Activated B cell treated with CpG ODN at 0.5 μM for 24 hours (primary cell): ENCODE measurements at regions not wholly inside any gene's neighbourhood (a gene's known extent, or its start where the extent isn't known, plus 50 kb on each side); places are given as distances from the start of the nearest gene placed in this dataset.

Source experiments
- ATAC-seq: fragments of 200-7000 bp; cut with Tn5 transposase; one replicate; pipeline ENCODE4 v1.10.0; 2021; ENCODE audit warnings: low read depth, mild to moderate bottlenecking, moderate library complexity
- CTCF ChIA-PET: fragments of 350-600 bp; sonication (Branson Sonifier 250); formaldehyde crosslinking; loops from one replicate; lab custom pipeline; 2021; ENCODE audit warnings: antibody characterized with exemption; lab: Charles Lee
- POLR2A ChIA-PET: fragments of 350-600 bp; sonication (Branson Sonifier 250); formaldehyde crosslinking; loops from one replicate; lab custom pipeline; 2021; ENCODE audit warnings: antibody characterized with exemption; lab: Charles Lee
- DNase-seq: peaks from one replicate; pipeline ENCODE4 v3.0.0; 2022
- H3K27ac Mint-ChIP-seq: one replicate; pipeline ENCODE4 v1.8.0; 2020; ENCODE audit warnings: mixed read lengths
- H3K27me3 Mint-ChIP-seq: one replicate; pipeline ENCODE4 v1.8.0; 2021; ENCODE audit warnings: mixed read lengths
- H3K36me3 Mint-ChIP-seq: one replicate; pipeline ENCODE4 v1.8.0; 2021; ENCODE audit warnings: low read depth, mixed read lengths
- H3K4me1 Mint-ChIP-seq: one replicate; pipeline ENCODE4 v1.8.0; 2021; ENCODE audit warnings: mixed read lengths
- H3K4me3 Mint-ChIP-seq: one replicate; pipeline ENCODE4 v1.8.0; 2020; ENCODE audit warnings: mild to moderate bottlenecking, mixed read lengths
- H3K9me3 Mint-ChIP-seq: one replicate; pipeline ENCODE4 v1.8.0; 2020; ENCODE audit warnings: mixed read lengths
- CTCF ChIP-seq: fragments of 200-600 bp; IDR thresholded peaks from one replicate; pipeline ENCODE4 v1.8.0; 2022; ENCODE audit warnings: antibody characterized with exemption, mild to moderate bottlenecking
- intact Hi-C: fragments of 100-400 bp; cut with micrococcal nuclease; formaldehyde crosslinking; loops from one replicate; pipeline ENCODE4 v1.15.1; 2024

- TF ChIP-seq CTCF = no peak
- Mint-ChIP-seq H3K4me1 (peaks cover 2% of the 10 kb centered on the region), H3K9me3 (no peaks in the 10 kb centered on the region), H3K27ac (no peak overlapping the region), H3K36me3 (no peaks in the 10 kb centered on the region), H3K4me3 (no peak overlapping the region), H3K27me3 (no peaks in the 10 kb centered on the region)
- CTCF ChIA-PET = no interaction called here
- intact Hi-C loops = no loop called here
- no peak for DNase-seq
- no peak for ATAC-seq
- POLR2A ChIA-PET = no interaction called here
Measured at GRCh38 chr2:129756276-129756675, 223.2 kb upstream of the RAB6C start.

- no peak for TF ChIP-seq CTCF
- intact Hi-C loops = no loop called here
- H3K4me3 Mint-ChIP-seq = no peak overlapping the region
- H3K4me1 Mint-ChIP-seq = peaks cover 2% of the 10 kb centered on the region
- ChIA-PET POLR2A (no interaction called here), CTCF (no interaction called here)
- no peaks in the 10 kb centered on the region for H3K36me3 Mint-ChIP-seq
- H3K9me3 Mint-ChIP-seq = no peaks in the 10 kb centered on the region
- no peak for ATAC-seq
- H3K27me3 Mint-ChIP-seq = no peaks in the 10 kb centered on the region
- H3K27ac Mint-ChIP-seq = no peak overlapping the region
- no peak for DNase-seq
Measured at GRCh38 chr2:129757366-129757914, 222.0 kb upstream of the RAB6C start.

- Mint-ChIP-seq H3K9me3 (no peaks in the 10 kb centered on the region), H3K4me3 (no peak overlapping the region), H3K4me1 (peaks cover 2% of the 10 kb centered on the region), H3K36me3 (no peaks in the 10 kb centered on the region), H3K27me3 (no peaks in the 10 kb centered on the region), H3K27ac (no peak overlapping the region)
- no peak for ATAC-seq
- ChIA-PET CTCF (no interaction called here), POLR2A (no interaction called here)
- intact Hi-C loops = no loop called here
- no peak for DNase-seq
- TF ChIP-seq CTCF = no peak
Measured at GRCh38 chr2:129757915-129758783, 221.3 kb upstream of the RAB6C start.

- Mint-ChIP-seq H3K27ac (no peak overlapping the region), H3K9me3 (no peaks in the 10 kb centered on the region), H3K36me3 (no peaks in the 10 kb centered on the region), H3K4me1 (peaks cover 2% of the 10 kb centered on the region), H3K27me3 (peaks cover under 1% of the 10 kb centered on the region), H3K4me3 (no peak overlapping the region)
- no peak for DNase-seq
- POLR2A ChIA-PET = no interaction called here
- CTCF ChIA-PET = no interaction called here
- intact Hi-C loops = no loop called here
- no peak for TF ChIP-seq CTCF
- no peak for ATAC-seq
Measured at GRCh38 chr2:129758784-129759471, 220.5 kb upstream of the RAB6C start.

GRCh38 chr2:129759472-129760010 lies 219.9 kb upstream of the RAB6C start:
- no peak for TF ChIP-seq CTCF
- CTCF ChIA-PET = no interaction called here
- H3K4me3 Mint-ChIP-seq = no peak overlapping the region
- peaks cover 2% of the 10 kb centered on the region for H3K27me3 Mint-ChIP-seq
- peaks cover 2% of the 10 kb centered on the region for H3K4me1 Mint-ChIP-seq
- H3K9me3 Mint-ChIP-seq = no peaks in the 10 kb centered on the region
- H3K27ac Mint-ChIP-seq = no peak overlapping the region
- intact Hi-C loops = no loop called here
- H3K36me3 Mint-ChIP-seq = no peaks in the 10 kb centered on the region
- POLR2A ChIA-PET = no interaction called here
- DNase-seq (no peak), ATAC-seq (no peak)
